ENCODE measurements at regions not wholly inside any gene's neighbourhood (a gene's known extent, or its start where the extent isn't known, plus 50 kb on each side); places are given as distances from the start of the nearest gene placed in this dataset.

DNA sequence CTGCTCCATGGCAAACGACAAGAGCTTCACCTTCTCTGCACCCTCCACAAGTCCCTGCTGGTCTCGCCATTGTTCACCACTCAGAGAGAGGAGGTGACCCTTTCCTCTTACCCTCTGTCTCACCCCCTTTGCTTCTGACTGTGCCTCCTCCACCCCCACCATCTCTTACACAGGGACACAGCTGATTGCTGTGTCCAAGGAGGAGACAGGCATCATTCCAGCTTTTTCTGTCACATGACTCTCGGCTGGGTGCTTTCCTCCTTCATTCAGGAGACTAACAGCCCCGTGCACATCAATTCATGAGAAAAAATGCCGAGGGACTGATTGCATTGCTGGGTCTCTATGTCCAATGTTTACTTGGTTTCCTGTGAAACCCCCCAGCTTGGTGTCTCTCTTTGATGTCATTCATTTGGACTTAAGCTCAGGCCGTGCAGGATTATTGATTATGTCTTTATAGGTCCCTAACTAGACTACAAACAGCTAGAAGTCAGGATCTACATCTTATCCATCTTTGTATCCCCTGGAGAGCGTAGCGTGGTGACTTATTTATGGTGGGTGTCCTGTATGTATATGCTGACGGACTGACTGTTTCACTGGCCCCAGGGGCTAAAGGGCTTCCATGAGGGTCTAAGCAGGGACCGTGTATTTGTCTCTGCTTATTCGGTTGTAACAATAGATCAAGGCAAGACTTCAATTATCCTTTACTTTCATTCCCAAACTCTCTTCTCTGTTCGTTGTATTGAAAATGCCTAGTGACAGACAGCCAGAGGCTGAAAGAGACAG lies 82.2 kb upstream of the CDH13 start:
- WGBS, 2 donors = 69 to 75% methylated on average over 12 of the region's 12 CpGs
- Histone ChIP-seq H3K27ac (no peak overlapping the region), H3K27me3 (peaks cover 0 to 4% (median 0%) of the 10 kb centered on the region in 3 donors), H3K9me3 (no peaks in the 10 kb centered on the region), H3K4me3 (no peak overlapping the region), H3K36me3 (no peaks in the 10 kb centered on the region), H3K4me1 (no peaks in the 10 kb centered on the region)
- DNase-seq = no peak
- TF ChIP-seq, protein P1, sequence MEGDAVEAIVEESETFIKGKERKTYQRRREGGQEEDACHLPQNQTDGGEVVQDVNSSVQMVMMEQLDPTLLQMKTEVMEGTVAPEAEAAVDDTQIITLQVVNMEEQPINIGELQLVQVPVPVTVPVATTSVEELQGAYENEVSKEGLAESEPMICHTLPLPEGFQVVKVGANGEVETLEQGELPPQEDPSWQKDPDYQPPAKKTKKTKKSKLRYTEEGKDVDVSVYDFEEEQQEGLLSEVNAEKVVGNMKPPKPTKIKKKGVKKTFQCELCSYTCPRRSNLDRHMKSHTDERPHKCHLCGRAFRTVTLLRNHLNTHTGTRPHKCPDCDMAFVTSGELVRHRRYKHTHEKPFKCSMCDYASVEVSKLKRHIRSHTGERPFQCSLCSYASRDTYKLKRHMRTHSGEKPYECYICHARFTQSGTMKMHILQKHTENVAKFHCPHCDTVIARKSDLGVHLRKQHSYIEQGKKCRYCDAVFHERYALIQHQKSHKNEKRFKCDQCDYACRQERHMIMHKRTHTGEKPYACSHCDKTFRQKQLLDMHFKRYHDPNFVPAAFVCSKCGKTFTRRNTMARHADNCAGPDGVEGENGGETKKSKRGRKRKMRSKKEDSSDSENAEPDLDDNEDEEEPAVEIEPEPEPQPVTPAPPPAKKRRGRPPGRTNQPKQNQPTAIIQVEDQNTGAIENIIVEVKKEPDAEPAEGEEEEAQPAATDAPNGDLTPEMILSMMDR (IDR thresholded peaks at IDR 0.05) = no peak
- TF ChIP-seq POLR2A (IDR thresholded peaks at IDR 0.05) (no peak), POLR2AphosphoS5 (IDR thresholded peaks at IDR 0.05) (no peak), EP300 (IDR thresholded peaks at IDR 0.05) (no peak)
- intact Hi-C loops (cut with DNase I) = no loop called here

DNA sequence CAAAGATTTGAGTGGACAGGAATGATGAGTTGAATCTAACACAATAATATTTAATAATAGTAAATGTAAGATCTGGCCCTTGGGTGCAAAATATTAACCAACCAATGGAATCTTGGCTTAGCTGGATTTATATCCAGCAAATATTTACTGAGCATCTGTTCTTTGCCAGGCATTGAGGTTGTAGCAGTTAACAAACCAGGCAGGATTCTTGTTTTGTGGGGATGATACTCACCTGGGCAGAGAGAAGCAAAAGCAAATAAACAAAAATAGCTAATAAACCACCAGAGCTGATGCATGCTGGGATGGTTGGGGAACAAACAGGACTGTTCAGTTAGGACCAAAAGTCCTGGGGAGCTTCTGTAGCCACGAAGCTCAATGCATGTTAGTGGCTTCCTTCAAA lies 84.1 kb upstream of the CDH13 start:
- Histone ChIP-seq H3K4me1 (no peaks in the 10 kb centered on the region), H3K4me3 (no peak overlapping the region), H3K27ac (no peak overlapping the region), H3K27me3 (peaks cover 0 to 4% (median 0%) of the 10 kb centered on the region in 3 donors), H3K36me3 (no peaks in the 10 kb centered on the region), H3K9me3 (peaks cover 0 to 2% (median 0%) of the 10 kb centered on the region in 4 donors)
- no peak for DNase-seq
- 56 to 59% methylated on average over 1 of the region's 1 CpG for whole genome bisulfite sequencing, 2 donors
- intact Hi-C loops (cut with DNase I) = no loop called here
- TF ChIP-seq, protein P1 (IDR thresholded peaks at IDR 0.05) = no peak
- TF ChIP-seq POLR2AphosphoS5 (IDR thresholded peaks at IDR 0.05) (no peak), POLR2A (IDR thresholded peaks at IDR 0.05) (no peak)

GRCh38 chr16:82541103-82541502 lies 85.7 kb upstream of the CDH13 start:
- Histone ChIP-seq H3K4me1 (no peaks in the 10 kb centered on the region), H3K9me3 (peaks cover 0 to 3% (median 0%) of the 10 kb centered on the region in 4 donors), H3K27ac (no peak overlapping the region), H3K36me3 (no peaks in the 10 kb centered on the region), H3K27me3 (peaks cover 0 to 4% (median 0%) of the 10 kb centered on the region in 3 donors), H3K4me3 (no peak overlapping the region)
- DNase-seq = no peak
- WGBS, 2 donors = 59 to 86% methylated on average over 5 of the region's 5 CpGs
- intact Hi-C loops (cut with DNase I) = no loop called here
- TF ChIP-seq POLR2A (IDR thresholded peaks at IDR 0.05) (no peak), POLR2AphosphoS5 (IDR thresholded peaks at IDR 0.05) (no peak), EP300 (IDR thresholded peaks at IDR 0.05) (no peak)
- TF ChIP-seq, protein P1 (IDR thresholded peaks at IDR 0.05) = no peak

DNA sequence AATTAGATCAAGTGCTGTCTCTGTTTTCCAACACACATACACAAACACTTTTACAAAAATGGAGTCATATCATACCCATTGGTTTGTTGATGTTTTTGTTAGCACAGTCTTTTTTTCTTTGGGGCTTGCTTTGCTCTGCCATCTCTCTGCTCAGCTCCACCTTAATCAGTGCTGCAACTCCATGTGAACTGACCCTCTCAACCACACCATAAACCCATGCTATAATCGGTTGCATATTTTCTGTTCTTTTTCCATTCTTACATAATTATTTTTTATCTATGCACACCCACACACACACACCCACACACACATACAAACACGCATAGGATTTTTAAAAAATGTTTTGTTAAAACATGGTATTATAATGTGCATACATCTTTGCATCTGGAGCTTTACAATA lies 91.0 kb upstream of the CDH13 start:
- H3K27ac ChIP-seq = no peak overlapping the region

More for the DNA sequence above, 91.0 kb upstream of the CDH13 start:
- Histone ChIP-seq H3K27me3 (no peaks in the 10 kb centered on the region), H3K9me3 (peaks cover 0 to 3% (median 0%) of the 10 kb centered on the region in 4 donors), H3K4me1 (no peaks in the 10 kb centered on the region), H3K4me3 (no peak overlapping the region), H3K36me3 (no peaks in the 10 kb centered on the region)
- intact Hi-C loops (cut with DNase I) = no loop called here
- no peak for DNase-seq
- TF ChIP-seq EP300 (IDR thresholded peaks at IDR 0.05) = no peak
- TF ChIP-seq POLR2AphosphoS5 (IDR thresholded peaks at IDR 0.05) = no peak
- TF ChIP-seq, protein P1 (IDR thresholded peaks at IDR 0.05) = no peak
- no peak for TF ChIP-seq POLR2A (IDR thresholded peaks at IDR 0.05)
- 73 to 74% methylated on average over 2 of the region's 2 CpGs for WGBS, 2 donors

Data from sigmoid colon (tissue), 6 donors.